HG03460 (cell line): ENCODE measurements at regions not wholly inside any gene's neighbourhood (a gene's known extent, or its start where the extent isn't known, plus 50 kb on each side); places are given as distances from the start of the nearest gene placed in this dataset.

Source experiments
- ATAC-seq: cut with Tn5 transposase; IDR thresholded peaks from one replicate; pipeline ENCODE4 v1.9.1; 2021; ENCODE audit not compliant: unreplicated experiment

DNA sequence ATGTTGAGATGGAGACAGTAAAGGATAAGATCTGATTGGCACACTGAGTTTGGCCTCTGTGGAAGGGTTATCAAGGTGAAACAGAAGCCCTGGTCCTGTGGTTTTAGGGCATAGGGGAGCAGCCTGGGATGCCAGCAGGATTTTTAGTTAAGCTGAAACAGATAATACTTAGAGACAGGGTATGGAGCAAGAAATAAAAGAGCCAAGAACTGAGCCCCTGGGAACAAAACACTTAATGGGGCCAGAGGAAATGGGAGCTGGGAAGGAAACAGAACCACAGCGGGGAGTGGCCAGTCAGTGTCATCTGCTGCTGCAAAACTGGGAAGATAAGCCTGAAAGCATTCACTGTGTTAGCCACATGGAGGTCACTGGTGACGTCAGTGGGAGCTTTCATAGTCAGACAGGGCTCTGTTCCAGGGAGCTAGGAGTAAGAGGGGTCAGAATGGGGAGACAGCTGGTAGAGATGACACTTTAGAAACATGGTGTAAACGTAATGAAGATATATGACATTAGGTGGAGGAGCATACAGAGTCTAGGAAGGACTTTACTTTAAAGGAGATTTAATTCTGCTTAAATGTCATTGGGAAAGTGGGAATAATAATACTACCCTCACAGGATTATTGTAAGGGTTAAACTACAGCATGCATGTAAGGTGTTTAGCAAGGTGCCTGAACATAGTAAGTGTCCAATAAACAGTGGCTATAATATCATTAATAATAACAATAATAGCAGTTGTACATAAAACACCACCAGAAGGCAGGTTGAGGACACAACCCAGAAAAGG, 172.7 kb upstream of the CTNNB1 start:
- ATAC-seq = no peak

- no peak for ATAC-seq
These were observed 169.9 kb upstream of the CTNNB1 start for GRCh38 chr3:41029356-41029755.

DNA sequence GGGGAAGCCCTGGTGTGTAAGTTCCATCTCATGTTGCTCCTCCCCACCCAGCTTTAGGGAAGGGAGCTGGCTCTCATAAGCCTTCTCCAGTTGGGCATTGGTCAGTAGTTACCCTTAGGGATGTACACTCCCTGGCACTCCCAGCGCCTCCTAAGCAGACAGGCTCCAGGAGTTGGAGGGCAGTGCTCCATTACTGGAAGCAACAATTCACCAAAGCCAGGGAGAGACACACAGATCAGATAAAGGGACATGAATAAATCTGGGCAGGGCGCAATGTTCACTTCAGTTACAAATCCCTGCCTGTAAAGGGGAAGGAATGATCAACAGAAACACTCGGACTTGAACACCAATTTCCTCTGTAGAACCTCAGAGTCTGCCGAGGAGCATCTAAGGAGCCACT, 169.1 kb upstream of the CTNNB1 start:
- ATAC-seq = no peak

- no peak for ATAC-seq
These were observed 167.9 kb upstream of the CTNNB1 start for GRCh38 chr3:41031401-41031800.

GRCh38 chr3:41033956-41034519, 165.3 kb upstream of the CTNNB1 start:
- no peak for ATAC-seq

DNA sequence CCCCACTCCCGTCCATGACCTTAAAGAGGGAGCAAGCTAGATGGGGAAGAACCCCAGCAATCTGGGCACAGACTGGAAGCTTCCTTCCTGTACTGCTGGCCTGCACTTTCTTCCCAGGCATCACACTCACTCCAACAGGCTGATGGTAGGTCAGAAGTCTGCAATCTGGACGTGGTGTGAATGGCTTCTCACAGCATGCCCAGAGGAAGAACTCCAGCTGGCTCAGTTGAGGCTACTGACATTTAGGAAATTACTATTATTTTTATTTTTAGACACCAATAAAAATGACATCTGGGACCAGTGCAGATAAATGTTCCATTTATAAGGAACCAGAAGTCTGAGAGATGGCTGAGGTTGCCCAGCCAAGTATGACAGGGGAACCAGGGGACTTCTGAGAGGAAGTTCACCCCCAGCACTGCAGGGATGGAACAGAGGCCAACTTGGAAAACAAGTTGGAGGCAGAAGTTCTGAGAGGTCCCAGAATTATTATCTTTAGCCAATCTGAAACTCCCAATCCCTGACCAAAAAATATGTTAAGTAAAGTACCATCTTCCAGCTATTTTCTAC, 163.8 kb upstream of the CTNNB1 start:
- no peak for ATAC-seq

GRCh38 chr3:41037651-41038334, 161.5 kb upstream of the CTNNB1 start:
- ATAC-seq = no peak

DNA sequence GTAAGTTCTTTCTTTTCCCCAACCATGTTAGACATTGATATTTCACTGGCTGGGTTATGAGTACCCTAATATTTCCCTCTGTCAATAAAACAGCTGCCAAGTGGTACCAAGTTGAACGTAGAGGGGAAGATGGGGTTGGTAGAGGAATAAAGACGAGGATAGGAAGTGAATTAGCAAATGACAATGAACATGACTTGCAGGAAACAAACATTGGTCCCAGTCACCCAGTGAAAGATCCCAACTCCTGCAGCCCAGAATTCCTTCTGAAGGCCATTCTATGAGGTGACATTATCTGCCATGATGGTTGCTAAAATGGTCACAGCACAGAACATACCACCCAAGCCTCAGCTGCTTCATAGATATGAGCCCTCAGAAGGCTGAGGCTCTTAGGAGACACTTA, 159.0 kb upstream of the CTNNB1 start:
- no peak for ATAC-seq

DNA sequence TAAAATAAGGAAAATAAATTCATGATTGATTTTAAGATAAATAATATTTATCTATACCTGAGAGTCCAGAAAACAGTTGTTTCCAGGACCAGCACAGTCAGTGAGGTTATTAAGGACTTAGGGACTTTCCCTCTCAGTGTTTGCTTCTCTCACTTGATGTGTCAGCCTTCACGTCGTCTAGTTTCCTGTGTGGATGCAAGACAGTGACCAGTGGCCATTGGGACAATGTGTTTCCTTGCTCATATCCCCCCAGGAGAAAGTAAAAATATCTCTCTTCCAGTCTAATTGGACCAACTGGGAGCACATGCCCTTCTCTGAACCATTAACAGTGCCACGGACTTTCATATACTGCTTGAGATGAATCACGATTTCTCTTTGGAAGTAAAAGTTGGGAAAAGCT, 157.8 kb upstream of the CTNNB1 start:
- no peak for ATAC-seq

DNA sequence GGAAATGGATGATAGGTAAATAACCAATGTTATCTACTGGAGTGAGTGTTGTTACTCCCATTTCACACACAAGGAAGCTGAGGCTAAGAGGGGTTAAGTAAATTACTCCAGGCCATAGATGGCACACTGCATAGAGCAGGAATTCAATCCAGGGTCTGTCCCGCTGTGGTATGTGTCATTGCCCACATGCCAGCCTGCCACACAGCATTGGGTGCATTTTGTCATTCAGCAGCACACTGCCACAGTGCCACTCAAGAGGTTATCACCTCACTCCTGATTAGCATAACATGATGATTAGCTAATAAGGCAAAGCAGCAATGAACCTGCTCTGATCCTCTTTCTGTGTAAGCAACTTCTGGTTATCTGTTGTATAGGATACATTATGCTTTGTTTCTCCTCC, 157.4 kb upstream of the CTNNB1 start:
- ATAC-seq = no peak

- ATAC-seq = no peak
These were observed 154.8 kb upstream of the CTNNB1 start for GRCh38 chr3:41044523-41044922.

DNA sequence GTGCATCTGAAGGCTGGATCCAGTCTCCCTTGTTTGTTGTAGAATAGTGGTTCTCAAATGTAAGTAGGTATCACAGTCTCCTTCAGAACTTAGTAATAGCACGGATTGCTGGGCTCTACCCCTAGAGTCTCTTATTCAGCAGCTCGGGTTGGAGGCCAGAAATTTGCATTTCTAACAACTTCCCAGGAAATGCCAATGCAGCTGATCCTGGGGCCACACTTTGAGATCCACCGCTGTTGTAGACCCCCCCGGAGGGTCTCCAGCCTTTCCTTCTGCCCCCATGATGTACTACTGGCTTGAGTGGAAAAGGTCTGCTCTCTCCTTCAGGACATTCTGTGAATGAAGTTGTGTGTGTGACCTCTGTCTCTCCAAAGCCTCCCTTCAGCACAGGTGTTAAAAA, 153.8 kb upstream of the CTNNB1 start:
- ATAC-seq = no peak

GRCh38 chr3:41050144-41050543, 149.2 kb upstream of the CTNNB1 start:
- ATAC-seq = no peak

GRCh38 chr3:41053220-41053619, 146.1 kb upstream of the CTNNB1 start:
- no peak for ATAC-seq

DNA sequence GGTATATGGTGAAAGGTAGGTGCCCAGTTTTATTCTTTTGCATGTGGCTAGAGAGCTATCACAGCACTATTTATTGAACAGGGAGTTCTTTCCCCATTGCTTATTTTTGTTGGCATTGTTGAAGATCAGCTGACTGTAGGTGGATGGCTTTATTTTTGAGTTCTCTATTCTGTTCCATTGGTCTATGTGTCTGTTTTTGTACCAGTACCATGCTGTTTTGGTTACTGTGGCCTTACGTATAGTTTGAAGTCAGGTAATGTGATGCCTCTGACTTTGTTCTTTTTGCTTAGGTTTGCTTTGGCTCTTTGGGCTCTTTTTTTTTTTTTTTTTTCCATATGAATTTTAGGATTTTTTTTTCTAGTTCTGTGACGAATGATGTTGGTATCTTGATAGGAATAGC, 139.2 kb upstream of the CTNNB1 start:
- ATAC-seq = no peak

DNA sequence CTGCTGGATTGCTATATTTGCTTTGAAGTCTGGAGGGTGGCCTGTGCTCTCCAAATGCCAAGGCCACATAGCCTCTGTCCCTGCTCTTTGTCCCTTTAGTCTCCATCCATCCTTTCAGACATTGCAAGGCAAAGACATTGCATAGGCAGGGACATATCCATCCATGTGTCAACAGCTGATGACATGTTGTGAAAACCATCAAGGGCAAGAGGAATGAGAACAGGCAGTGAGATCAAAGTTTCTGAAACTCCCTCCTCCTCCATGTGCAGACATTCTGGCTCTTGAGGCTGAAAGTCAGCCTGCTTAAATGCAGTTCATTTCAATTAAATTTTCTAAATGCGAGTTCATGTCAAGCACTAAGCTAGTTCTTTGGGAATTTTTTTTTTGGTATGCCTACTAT, 135.2 kb upstream of the CTNNB1 start:
- ATAC-seq = no peak

GRCh38 chr3:41064526-41064925, 134.8 kb upstream of the CTNNB1 start:
- no peak for ATAC-seq

DNA sequence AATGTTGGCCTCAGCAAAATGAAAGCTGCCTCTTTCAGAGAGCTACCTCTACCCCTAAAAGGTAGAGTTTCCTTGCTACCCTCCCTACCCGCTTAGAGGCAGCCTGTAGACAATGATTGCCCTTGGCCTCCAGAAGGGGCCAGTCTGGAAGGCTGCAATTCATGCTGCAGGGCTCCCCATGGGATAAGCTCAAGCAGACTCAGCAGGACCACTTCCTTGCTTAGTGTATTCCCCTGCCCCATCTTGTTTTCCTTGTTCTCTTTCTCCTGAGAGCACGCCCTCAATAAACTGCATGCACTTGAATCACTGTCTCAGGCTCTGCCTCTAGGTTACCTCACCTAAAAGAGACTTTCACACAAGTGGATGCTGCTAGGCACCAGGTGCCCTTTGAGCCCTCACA, 134.0 kb upstream of the CTNNB1 start:
- ATAC-seq = no peak

- ATAC-seq = no peak
These were observed 126.1 kb upstream of the CTNNB1 start for GRCh38 chr3:41073190-41073589.

DNA sequence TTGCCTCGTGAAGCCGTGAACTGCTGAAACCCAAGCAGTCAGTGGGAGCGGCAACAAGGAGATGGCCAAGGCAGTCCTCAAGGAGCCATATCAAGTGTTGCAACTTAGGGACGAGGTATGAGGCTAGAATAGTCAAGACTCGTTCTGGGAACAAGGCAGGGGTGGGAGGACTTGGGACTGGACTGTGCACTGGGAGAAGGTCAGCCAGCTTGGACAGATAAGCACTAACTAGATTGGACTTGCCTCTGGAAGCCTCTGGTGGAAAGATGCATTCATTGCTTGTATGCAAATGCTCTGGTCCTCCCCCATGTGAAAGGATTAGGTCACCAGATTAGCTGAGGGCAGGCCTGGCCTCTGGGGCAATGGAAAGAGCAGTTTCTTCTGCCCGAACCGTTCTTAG, 123.3 kb upstream of the CTNNB1 start:
- ATAC-seq = no peak

GRCh38 chr3:41076399-41076798, 122.9 kb upstream of the CTNNB1 start:
- no peak for ATAC-seq

DNA sequence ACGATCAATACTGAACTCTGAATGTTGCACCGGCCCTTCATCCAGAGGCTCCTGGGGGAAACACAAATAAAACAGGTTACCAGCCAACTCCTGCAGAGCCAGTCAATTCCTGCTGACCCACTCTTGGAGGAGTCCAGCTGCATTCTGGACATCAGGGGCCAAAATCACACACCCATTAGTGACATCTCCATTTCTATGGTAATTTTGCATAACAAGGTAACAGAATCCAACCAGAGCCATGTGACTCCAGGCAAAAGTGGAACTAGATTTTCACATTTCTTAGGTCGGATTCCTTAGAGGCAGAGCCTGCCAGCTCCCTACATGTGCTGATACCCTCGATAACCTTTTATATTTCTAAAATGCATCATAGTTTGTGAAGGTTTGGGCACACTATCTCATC, 119.2 kb upstream of the CTNNB1 start:
- no peak for ATAC-seq
